KOPT-K1 (cell line): ENCODE measurements at regions not wholly inside any gene's neighbourhood (a gene's known extent, or its start where the extent isn't known, plus 50 kb on each side); places are given as distances from the start of the nearest gene placed in this dataset.
"Not testable (repeated sequence)": the region's sequence is repeated elsewhere in the genome, so short reads cannot be mapped to it uniquely, and the experiment has no call there.

Source experiments
- H3K27ac ChIP-seq: fragments of 200-600 bp; sonication (generic); 2 replicates; pipeline ENCODE4 v1.5.1; 2016; ENCODE audit warnings: antibody characterized with exemption, mild to moderate bottlenecking, low read depth, low read length; ENCODE audit not compliant: poor library complexity, severe bottlenecking
- H3K36me3 ChIP-seq: fragments of 200-600 bp; sonication (generic); 2 replicates; pipeline ENCODE4 v1.5.1; 2017; ENCODE audit warnings: antibody characterized with exemption, mild to moderate bottlenecking, low read length, moderate library complexity; ENCODE audit not compliant: insufficient read depth
- H3K9me3 ChIP-seq: fragments of 200-600 bp; sonication (generic); 2 replicates; pipeline ENCODE4 v1.5.1; 2017; ENCODE audit warnings: antibody characterized with exemption, low read length, mild to moderate bottlenecking; ENCODE audit not compliant: insufficient read depth, poor library complexity, severe bottlenecking

DNA sequence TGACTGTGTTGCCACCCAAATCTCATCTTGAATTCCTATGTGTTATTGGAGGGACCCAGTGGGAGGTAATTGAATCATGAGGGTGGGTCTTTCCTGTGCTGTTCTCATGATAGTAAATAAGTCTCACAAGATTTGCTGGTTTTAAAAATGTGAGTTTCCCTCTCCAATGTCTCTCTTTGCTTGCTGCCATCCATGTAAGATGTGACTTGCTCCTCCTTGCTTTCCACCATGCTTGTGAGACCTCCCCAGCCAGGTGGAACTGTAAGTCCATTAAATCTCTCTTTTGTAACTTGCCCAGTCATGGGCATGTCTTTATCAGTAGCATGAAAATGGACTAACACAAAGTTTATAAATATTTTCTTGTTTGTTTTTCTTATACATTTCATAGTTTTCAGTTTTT lies 990.5 kb upstream of the CITED2 start:
- H3K9me3 ChIP-seq, result peaks cover 16% of the 10 kb centered on the region
- no peaks in the 10 kb centered on the region for H3K36me3 ChIP-seq
- H3K27ac ChIP-seq, result no peak overlapping the region

- H3K9me3 ChIP-seq, result peaks cover 16% of the 10 kb centered on the region
- no peaks in the 10 kb centered on the region for H3K36me3 ChIP-seq
- H3K27ac ChIP-seq, result no peak overlapping the region
These were observed 986.2 kb upstream of the CITED2 start for GRCh38 chr6:140360651-140361050.

DNA sequence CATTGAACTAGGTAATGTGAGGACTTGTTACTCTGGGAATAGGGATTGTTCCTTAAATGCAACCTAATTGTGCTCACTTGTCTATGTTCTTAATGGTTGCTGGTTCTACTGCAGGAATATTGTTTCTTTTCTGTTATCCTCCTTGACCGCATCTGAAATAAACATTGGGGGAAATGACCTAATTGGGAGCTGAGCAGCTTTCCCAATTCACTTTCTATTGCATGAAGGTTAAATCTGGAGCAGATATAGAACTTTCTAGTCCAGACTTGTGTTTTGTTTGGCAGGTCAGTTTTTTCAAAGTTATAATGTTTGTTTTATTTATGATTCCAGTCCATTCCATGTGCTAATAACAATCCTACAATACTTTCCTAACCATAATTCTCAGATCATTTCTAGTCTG lies 981.0 kb upstream of the CITED2 start:
- no peak overlapping the region for H3K27ac ChIP-seq
- no peaks in the 10 kb centered on the region for H3K36me3 ChIP-seq

DNA sequence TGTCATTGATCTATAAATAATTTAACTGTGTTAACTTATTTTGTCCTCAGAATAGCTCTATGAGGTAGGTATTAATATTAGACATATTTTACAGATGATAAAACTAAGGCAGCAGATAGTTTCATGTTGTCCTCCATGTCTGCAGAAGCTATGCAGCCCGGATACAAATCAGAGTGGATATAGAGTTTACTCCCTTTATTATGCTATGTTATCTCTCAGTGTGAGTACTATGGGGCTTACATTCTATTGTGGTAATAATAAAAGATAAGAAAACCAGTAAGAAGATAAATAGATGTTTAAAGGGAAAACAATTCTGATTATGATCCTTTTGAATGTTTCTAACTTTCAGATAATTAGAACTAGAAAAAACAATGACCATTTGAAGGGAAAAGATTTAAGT lies 979.8 kb upstream of the CITED2 start:
- Histone ChIP-seq H3K27ac (no peak overlapping the region), H3K9me3 (no peaks in the 10 kb centered on the region), H3K36me3 (no peaks in the 10 kb centered on the region)

More for the DNA sequence above, 981.0 kb upstream of the CITED2 start:
- H3K9me3 ChIP-seq, result no peaks in the 10 kb centered on the region

GRCh38 chr6:140353536-140353935 lies 979.1 kb upstream of the CITED2 start:
- H3K36me3 ChIP-seq, result no peaks in the 10 kb centered on the region
- no peak overlapping the region for H3K27ac ChIP-seq
- no peaks in the 10 kb centered on the region for H3K9me3 ChIP-seq

GRCh38 chr6:140346428-140346827 lies 972.0 kb upstream of the CITED2 start:
- Histone ChIP-seq H3K9me3 (no peaks in the 10 kb centered on the region), H3K36me3 (no peaks in the 10 kb centered on the region), H3K27ac (no peak overlapping the region)

- Histone ChIP-seq H3K9me3 (peaks cover 4% of the 10 kb centered on the region), H3K27ac (no peak overlapping the region), H3K36me3 (no peaks in the 10 kb centered on the region)
These were observed 971.5 kb upstream of the CITED2 start for GRCh38 chr6:140345935-140346334.

DNA sequence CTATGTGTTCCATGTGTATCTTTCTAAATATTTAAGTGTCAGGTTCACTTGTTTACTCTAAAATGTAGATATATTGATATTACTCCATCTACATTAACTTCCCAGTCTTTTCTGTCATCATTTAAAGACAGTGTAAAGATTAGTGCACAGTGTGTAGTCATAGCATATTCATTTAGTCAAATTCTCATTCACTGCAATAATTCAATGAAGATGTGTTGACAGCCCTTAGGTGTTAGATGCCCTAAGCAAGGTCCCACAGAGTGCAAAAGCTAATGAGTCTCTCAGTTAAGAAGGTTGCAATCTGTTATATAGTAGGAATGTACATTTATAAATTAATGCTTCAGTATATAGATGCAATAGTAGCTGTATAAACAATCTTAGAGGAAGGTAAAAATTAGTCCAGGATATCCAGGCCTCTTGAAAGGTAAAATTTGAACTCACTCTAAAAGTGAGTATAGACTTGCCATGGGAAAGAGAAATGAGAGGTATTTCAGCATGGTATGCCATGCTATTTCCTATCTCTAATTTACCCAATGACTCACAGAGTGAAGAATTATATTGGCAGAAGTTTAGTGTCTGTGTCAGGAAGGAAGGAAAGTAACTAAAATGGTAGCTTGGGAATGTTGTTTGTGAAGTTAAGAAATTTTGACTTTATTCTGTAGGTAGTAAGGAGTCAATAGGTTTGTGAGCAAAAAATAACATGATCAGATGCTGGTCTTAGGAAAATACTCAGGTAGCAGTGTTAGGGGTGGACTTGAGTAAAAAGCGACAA lies 969.9 kb upstream of the CITED2 start:
- Histone ChIP-seq H3K36me3 (no peaks in the 10 kb centered on the region), H3K9me3 (peaks cover 10% of the 10 kb centered on the region), H3K27ac (no peak overlapping the region)

- no peaks in the 10 kb centered on the region for H3K36me3 ChIP-seq
- H3K9me3 ChIP-seq, result peaks cover 10% of the 10 kb centered on the region
- H3K27ac ChIP-seq, result no peak overlapping the region
These were observed 968.7 kb upstream of the CITED2 start for GRCh38 chr6:140343128-140343527.

- H3K27ac ChIP-seq, result no peak overlapping the region
- peaks cover 10% of the 10 kb centered on the region for H3K9me3 ChIP-seq
- H3K36me3 ChIP-seq, result no peaks in the 10 kb centered on the region
These were observed 966.8 kb upstream of the CITED2 start for GRCh38 chr6:140341272-140341671.

- Histone ChIP-seq H3K27ac (no peak overlapping the region), H3K36me3 (no peaks in the 10 kb centered on the region), H3K9me3 (peaks cover 10% of the 10 kb centered on the region)
These were observed 966.3 kb upstream of the CITED2 start for GRCh38 chr6:140340795-140341194.

DNA sequence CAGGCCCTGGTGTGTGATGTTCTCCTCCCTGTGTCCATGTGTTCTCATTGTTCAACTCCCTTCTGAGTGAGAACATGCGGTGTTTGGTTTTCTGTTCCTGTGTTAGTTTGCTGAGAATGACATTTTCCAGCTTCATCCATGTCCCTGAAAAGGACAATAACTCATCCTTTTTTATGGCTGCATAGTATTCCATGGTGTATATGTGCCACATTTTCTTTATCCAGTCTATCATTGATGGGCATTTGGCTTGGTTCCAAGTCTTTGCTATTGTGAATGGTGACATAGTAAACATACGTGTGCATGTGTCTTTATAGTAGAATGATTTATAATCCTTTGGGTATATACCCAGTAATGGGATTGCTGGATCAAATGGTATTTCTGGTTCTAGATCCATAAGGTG lies 964.6 kb upstream of the CITED2 start:
- not testable (repeated sequence) for H3K9me3 ChIP-seq, H3K27ac ChIP-seq, H3K36me3 ChIP-seq

GRCh38 chr6:140321891-140322290 lies 947.4 kb upstream of the CITED2 start:
- Histone ChIP-seq H3K27ac (no peak overlapping the region), H3K9me3 (peaks cover 7% of the 10 kb centered on the region), H3K36me3 (no peaks in the 10 kb centered on the region)

- Histone ChIP-seq H3K9me3 (no peaks in the 10 kb centered on the region), H3K36me3 (no peaks in the 10 kb centered on the region), H3K27ac (no peak overlapping the region)
These were observed 945.9 kb upstream of the CITED2 start for GRCh38 chr6:140320081-140321080.

- H3K9me3 ChIP-seq, result no peaks in the 10 kb centered on the region
- H3K36me3 ChIP-seq, result no peaks in the 10 kb centered on the region
- H3K27ac ChIP-seq, result no peak overlapping the region
These were observed 944.8 kb upstream of the CITED2 start for GRCh38 chr6:140319209-140319608.
